GM12891 (cell line): ENCODE measurements at regions not wholly inside any gene's neighbourhood (a gene's known extent, or its start where the extent isn't known, plus 50 kb on each side); places are given as distances from the start of the nearest gene placed in this dataset.

ENCODE experiments used
- PAX5 ChIP-seq: IDR thresholded peaks from 2 replicates; pipeline ENCODE4 v1.6.1; 2011; ENCODE audit warnings: low read length, moderate library complexity, mild to moderate bottlenecking; ENCODE audit not compliant: insufficient read depth, severe bottlenecking
- POLR2A ChIP-seq: IDR thresholded peaks from 2 replicates; pipeline ENCODE4 v1.6.1; 2011; ENCODE audit warnings: low read depth, low read length, control low read depth
- POLR2AphosphoS5 ChIP-seq: IDR thresholded peaks from 2 replicates; pipeline ENCODE4 v1.6.1; 2011; ENCODE audit warnings: low read depth, low read length, control low read depth
- POU2F2 ChIP-seq: IDR thresholded peaks from 2 replicates; pipeline ENCODE4 v1.6.1; 2011; ENCODE audit warnings: low read depth, mild to moderate bottlenecking, control low read depth, low read length, moderate library complexity
- SPI1 ChIP-seq: IDR thresholded peaks from 2 replicates; pipeline ENCODE4 v1.6.1; 2011; ENCODE audit warnings: low read depth, low read length, control low read depth
- TAF1 ChIP-seq: IDR thresholded peaks from 2 replicates; pipeline ENCODE4 v1.6.1; 2011; ENCODE audit warnings: low read depth, low read length, control low read depth

DNA sequence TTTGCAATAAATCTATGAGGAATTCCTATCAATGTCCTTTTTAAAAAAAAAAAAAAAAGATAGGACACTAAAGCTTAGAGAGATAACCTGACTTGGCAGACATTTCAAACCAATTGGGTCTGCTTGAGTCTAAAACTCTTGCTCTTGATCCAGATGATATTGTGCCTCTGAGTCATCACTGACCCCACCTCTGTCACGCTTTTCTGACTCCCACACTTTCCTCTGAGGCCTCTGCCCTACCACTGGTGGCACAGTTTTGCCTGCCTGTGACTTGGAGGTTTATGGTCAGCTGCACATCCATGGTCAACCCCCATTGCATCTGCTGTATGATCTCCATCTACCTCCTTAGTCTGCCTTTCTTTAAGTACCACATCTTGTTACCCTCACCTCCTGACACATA lies 328.7 kb downstream of the SPRY2 start:
- TF ChIP-seq POLR2A: no peak
- TF ChIP-seq POLR2AphosphoS5: no peak
- no peak for TF ChIP-seq SPI1
- no peak for TF ChIP-seq TAF1
- no peak for TF ChIP-seq POU2F2
- TF ChIP-seq PAX5: no peak
